GM23248 (cell line): ENCODE measurements at regions not wholly inside any gene's neighbourhood (a gene's known extent, or its start where the extent isn't known, plus 50 kb on each side); places are given as distances from the start of the nearest gene placed in this dataset.

Experiments
- DNase-seq: peaks from one replicate; pipeline ENCODE4 v3.0.0-alpha.2; 2015
- H2AFZ ChIP-seq: fragments of 200-600 bp; sonication (generic); 2 replicates; pipeline ENCODE4 v1.6.1; 2016; ENCODE audit warnings: antibody characterized with exemption
- H3F3A ChIP-seq: fragments of 200-600 bp; sonication (generic); 2 replicates; pipeline ENCODE4 v1.6.1; 2016; ENCODE audit warnings: mild to moderate bottlenecking, antibody characterized with exemption, mixed run types; ENCODE audit not compliant: insufficient read depth
- H3K27ac ChIP-seq: fragments of 200-600 bp; sonication (generic); 2 replicates; pipeline ENCODE4 v1.5.1; 2016; ENCODE audit warnings: mild to moderate bottlenecking
- H3K27me3 ChIP-seq: fragments of 200-600 bp; sonication (generic); replicated peaks from 2 replicates; pipeline ENCODE4 v1.6.1; 2016; ENCODE audit warnings: mild to moderate bottlenecking; ENCODE audit not compliant: insufficient read depth
- H3K36me3 ChIP-seq: fragments of 200-600 bp; sonication (generic); 2 replicates; pipeline ENCODE4 v1.6.1; 2016; ENCODE audit warnings: low read depth, mild to moderate bottlenecking
- H3K4me1 ChIP-seq: fragments of 200-600 bp; sonication (generic); 2 replicates; pipeline ENCODE4 v1.6.1; 2016; ENCODE audit warnings: mild to moderate bottlenecking; ENCODE audit not compliant: insufficient read depth
- H3K4me2 ChIP-seq: fragments of 200-600 bp; sonication (generic); one replicate; pipeline ENCODE4 v1.6.1; 2016; ENCODE audit warnings: mild to moderate bottlenecking; ENCODE audit not compliant: unreplicated experiment
- H3K4me3 ChIP-seq: fragments of 200-600 bp; sonication (generic); 2 replicates; pipeline ENCODE4 v1.5.1; 2016; ENCODE audit warnings: mild to moderate bottlenecking
- H3K79me2 ChIP-seq: fragments of 200-600 bp; sonication (generic); 2 replicates; pipeline ENCODE4 v1.6.1; 2016; ENCODE audit warnings: mild to moderate bottlenecking; ENCODE audit not compliant: insufficient read depth
- H3K9ac ChIP-seq: fragments of 200-600 bp; sonication (generic); 2 replicates; pipeline ENCODE4 v1.6.1; 2016; ENCODE audit warnings: mild to moderate bottlenecking
- H3K9me2 ChIP-seq: fragments of 200-600 bp; sonication (generic); 2 replicates; pipeline ENCODE4 v1.6.1; 2016; ENCODE audit warnings: mixed run types, mild to moderate bottlenecking, moderate library complexity; ENCODE audit not compliant: insufficient read depth
- H3K9me3 ChIP-seq: fragments of 200-600 bp; sonication (generic); one replicate; pipeline ENCODE4 v1.6.1; 2017; ENCODE audit warnings: low read depth
- H4K20me1 ChIP-seq: fragments of 200-600 bp; sonication (generic); 2 replicates; pipeline ENCODE4 v1.6.0; 2016; ENCODE audit not compliant: insufficient read depth
- EZH2 ChIP-seq: fragments of 200-600 bp; sonication (generic); IDR thresholded peaks from 2 replicates; pipeline ENCODE4 v1.6.1; 2018; ENCODE audit warnings: antibody characterized with exemption, mild to moderate bottlenecking; ENCODE audit not compliant: insufficient read depth, poor library complexity, severe bottlenecking
- EZH2phosphoT487 ChIP-seq: fragments of 200-600 bp; sonication (generic); IDR thresholded peaks from 2 replicates; pipeline ENCODE4 v1.6.1; 2018; ENCODE audit warnings: antibody characterized with exemption, moderate library complexity, mild to moderate bottlenecking, low read depth; ENCODE audit not compliant: insufficient read depth
- WGBS, 2 experiments: methylation state at CpG; one replicate each; pipeline ENCODE4 v1.1.6; 2015 to 2017; ENCODE audit warnings: low lambda C conversion rate in 2 of 2, low coverage in 1 of 2; ENCODE audit errors: missing lambda C conversion rate in 2 of 2; 5-methylcytosine and 5-hydroxymethylcytosine counted together
- in situ Hi-C: fragments of 300-500 bp; cut with MboI; formaldehyde crosslinking; loops from 2 replicates; pipeline ENCODE4 v1.15.0; 2020

GRCh38 chr18:73681912-73682311 is 465.7 kb downstream of the FBXO15 start:
- Histone ChIP-seq H3K27me3 (no peaks in the 10 kb centered on the region), H3K9ac (no peak overlapping the region), H3K4me1 (peaks cover 14% of the 10 kb centered on the region; the same call in 1 of the 2 replicates), H4K20me1 (no peaks in the 10 kb centered on the region), H3K9me3 (no peaks in the 10 kb centered on the region), H3K4me2 (no peak overlapping the region), H3K27ac (no peak overlapping the region), H3K36me3 (no peaks in the 10 kb centered on the region), H2AFZ (no peak overlapping the region), H3K4me3 (no peak overlapping the region), H3K9me2 (no peaks in the 10 kb centered on the region), H3F3A (no peaks in the 10 kb centered on the region), H3K79me2 (no peaks in the 10 kb centered on the region)
- TF ChIP-seq EZH2 (no peak), EZH2phosphoT487 (no peak)
- in situ Hi-C loops, result no loop called here
- DNase-seq, result no peak
- 46 to 47% methylated on average over 3 of the region's 3 CpGs for WGBS, 2 experiments

- no peak overlapping the region for H3K9ac ChIP-seq
- no peaks in the 10 kb centered on the region for H3K9me2 ChIP-seq
- 63 to 93% methylated on average over 2 of the region's 2 CpGs for WGBS, 2 experiments
- no peaks in the 10 kb centered on the region for H3K9me3 ChIP-seq
- no peak overlapping the region for H2AFZ ChIP-seq
- TF ChIP-seq EZH2phosphoT487, result no peak
- TF ChIP-seq EZH2, result no peak
- no peaks in the 10 kb centered on the region for H3F3A ChIP-seq
- no peak overlapping the region for H3K27ac ChIP-seq
- no peaks in the 10 kb centered on the region for H3K27me3 ChIP-seq
- DNase-seq, result no peak
- in situ Hi-C loops, result no loop called here
- H3K4me1 ChIP-seq, result peaks cover 14% of the 10 kb centered on the region; the same call in 1 of the 2 replicates
- H3K36me3 ChIP-seq, result no peaks in the 10 kb centered on the region
- no peak overlapping the region for H3K4me2 ChIP-seq
- H3K4me3 ChIP-seq, result no peak overlapping the region
- no peaks in the 10 kb centered on the region for H3K79me2 ChIP-seq
- H4K20me1 ChIP-seq, result no peaks in the 10 kb centered on the region
Observed at GRCh38 chr18:73681398-73681797, 466.2 kb downstream of the FBXO15 start.

GRCh38 chr18:73679941-73680712 is 467.5 kb downstream of the FBXO15 start:
- no peak for DNase-seq
- peaks cover 12% of the 10 kb centered on the region; the same call in 1 of the 2 replicates for H3K4me1 ChIP-seq
- TF ChIP-seq EZH2phosphoT487, result no peak
- no peak for TF ChIP-seq EZH2
- H2AFZ ChIP-seq, result no peak overlapping the region
- in situ Hi-C loops, result no loop called here
- H3K9ac ChIP-seq, result no peak overlapping the region
- no peaks in the 10 kb centered on the region for H3K9me3 ChIP-seq
- 55 to 60% methylated on average over 8 of the region's 8 CpGs for WGBS, 2 experiments
- H3K79me2 ChIP-seq, result no peaks in the 10 kb centered on the region
- no peak overlapping the region for H3K4me3 ChIP-seq
- no peaks in the 10 kb centered on the region for H3K27me3 ChIP-seq
- H3F3A ChIP-seq, result no peaks in the 10 kb centered on the region
- H3K4me2 ChIP-seq, result no peak overlapping the region
- H4K20me1 ChIP-seq, result no peaks in the 10 kb centered on the region
- H3K27ac ChIP-seq, result no peak overlapping the region
- H3K36me3 ChIP-seq, result no peaks in the 10 kb centered on the region
- H3K9me2 ChIP-seq, result no peaks in the 10 kb centered on the region

- H3K27ac ChIP-seq, result no peak overlapping the region
- in situ Hi-C loops, result no loop called here
- H3K9me3 ChIP-seq, result no peaks in the 10 kb centered on the region
- H3K9ac ChIP-seq, result no peak overlapping the region
- TF ChIP-seq EZH2 (no peak), EZH2phosphoT487 (no peak)
- no peak for DNase-seq
- H3K79me2 ChIP-seq, result no peaks in the 10 kb centered on the region
- H3K4me3 ChIP-seq, result no peak overlapping the region
- no peaks in the 10 kb centered on the region for H3K27me3 ChIP-seq
- no peak overlapping the region for H3K4me2 ChIP-seq
- no peaks in the 10 kb centered on the region for H3F3A ChIP-seq
- no peaks in the 10 kb centered on the region for H4K20me1 ChIP-seq
- no peak overlapping the region for H2AFZ ChIP-seq
- H3K36me3 ChIP-seq, result no peaks in the 10 kb centered on the region
- H3K4me1 ChIP-seq, result no peaks in the 10 kb centered on the region
- H3K9me2 ChIP-seq, result no peaks in the 10 kb centered on the region
Observed at GRCh38 chr18:73677450-73677849, 470.2 kb downstream of the FBXO15 start.
